ENCODE measurements at regions not wholly inside any gene's neighbourhood (a gene's known extent, or its start where the extent isn't known, plus 50 kb on each side); places are given as distances from the start of the nearest gene placed in this dataset.

GRCh38 chr20:37643400-37643799, 50.4 kb upstream of the CTNNBL1 start:
- DNase-seq = no peak

GRCh38 chr20:37642246-37642645, 51.6 kb upstream of the CTNNBL1 start:
- no peak for DNase-seq

DNA sequence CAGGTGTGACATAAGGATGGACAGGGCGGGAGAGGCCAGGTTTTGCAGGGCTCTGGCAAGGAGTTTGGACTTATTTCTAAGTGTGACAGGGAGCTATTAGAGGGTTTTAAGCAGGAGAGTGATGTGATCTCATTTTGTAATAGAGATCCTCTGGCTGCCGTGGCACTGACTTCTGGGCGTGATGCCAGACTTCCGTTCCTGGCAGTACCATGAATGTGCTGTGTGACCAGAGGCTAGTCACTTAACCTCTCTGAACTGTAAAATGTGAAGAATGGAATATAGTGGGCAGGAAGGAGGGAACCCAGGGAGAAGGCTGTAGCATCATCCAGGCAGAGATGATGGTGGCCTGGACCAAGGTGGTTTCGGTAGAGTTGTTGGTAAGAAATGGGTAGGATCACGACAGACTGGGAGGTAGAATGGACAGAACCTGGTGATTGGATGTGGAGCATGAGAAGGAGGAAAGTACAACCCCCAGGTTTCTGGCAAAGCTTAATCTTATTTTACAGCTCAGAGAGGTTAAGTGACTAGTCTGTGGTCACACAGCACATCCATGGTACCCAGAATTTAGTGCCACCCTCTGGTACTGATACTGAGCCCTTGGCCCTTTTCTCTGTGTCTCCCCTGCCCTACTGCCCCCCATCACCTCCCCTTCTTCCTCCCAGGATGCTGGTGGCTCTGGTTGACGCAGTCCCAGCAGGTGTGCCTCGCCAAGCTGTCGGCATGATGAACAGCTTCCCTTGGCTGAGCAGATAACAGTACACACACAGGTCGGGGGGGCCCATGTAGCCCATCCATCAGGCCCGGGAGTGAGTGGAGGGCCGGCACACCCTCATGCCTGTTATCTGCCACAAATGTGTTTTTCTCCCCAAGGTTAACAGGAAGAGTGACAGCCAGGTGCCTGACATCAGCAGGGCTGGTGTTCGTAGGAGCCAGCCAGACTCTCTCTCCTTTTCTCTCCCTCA, 52.9 kb upstream of the CTNNBL1 start:
- DNase-seq = no peak

DNA sequence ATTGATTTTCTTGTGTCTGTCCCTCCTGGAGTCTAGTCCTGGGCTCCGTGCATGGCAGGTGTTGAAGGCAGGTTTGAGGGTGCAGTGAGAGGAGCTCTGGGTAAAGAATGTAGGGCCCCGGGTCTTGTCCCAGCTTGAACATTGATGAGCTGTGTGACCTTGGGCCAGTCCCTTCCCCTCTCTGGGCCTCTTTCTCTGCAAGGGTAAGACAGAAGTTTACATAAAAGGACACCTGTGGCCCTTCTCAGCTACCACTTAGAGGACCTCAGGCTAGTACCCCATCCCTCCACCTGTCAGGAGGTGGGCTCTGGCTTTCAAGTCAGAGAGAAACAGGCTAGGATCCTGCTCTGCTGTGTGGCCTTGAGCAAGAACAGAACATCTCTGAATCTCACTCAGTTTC, 55.3 kb upstream of the CTNNBL1 start:
- DNase-seq = no peak

GRCh38 chr20:37636977-37637376, 56.9 kb upstream of the CTNNBL1 start:
- DNase-seq = no peak

GRCh38 chr20:37636212-37636975, 57.4 kb upstream of the CTNNBL1 start:
- DNase-seq = no peak

- DNase-seq = no peak
These were observed 62.8 kb upstream of the CTNNBL1 start for GRCh38 chr20:37630993-37631392.

DNA sequence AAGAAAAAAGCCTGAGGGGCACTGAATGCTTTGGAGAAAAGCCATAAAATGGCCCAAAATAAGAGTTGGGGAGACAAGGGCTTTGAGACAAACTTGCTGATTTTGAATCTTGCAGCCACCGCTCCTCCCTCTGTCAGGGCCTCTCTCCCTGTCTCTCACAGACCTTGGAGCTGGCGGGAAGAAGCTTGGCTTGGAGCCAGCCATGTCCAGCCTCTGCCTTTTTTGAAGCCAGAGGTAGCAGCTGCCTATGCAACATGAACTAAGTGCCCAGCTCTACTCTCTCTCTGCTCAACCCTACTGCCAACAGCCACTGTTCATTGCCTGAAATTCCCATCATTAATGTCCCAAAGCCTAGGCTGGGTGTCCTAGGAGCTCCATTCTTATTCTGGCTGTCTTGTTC, 63.7 kb upstream of the CTNNBL1 start:
- DNase-seq = no peak

DNA sequence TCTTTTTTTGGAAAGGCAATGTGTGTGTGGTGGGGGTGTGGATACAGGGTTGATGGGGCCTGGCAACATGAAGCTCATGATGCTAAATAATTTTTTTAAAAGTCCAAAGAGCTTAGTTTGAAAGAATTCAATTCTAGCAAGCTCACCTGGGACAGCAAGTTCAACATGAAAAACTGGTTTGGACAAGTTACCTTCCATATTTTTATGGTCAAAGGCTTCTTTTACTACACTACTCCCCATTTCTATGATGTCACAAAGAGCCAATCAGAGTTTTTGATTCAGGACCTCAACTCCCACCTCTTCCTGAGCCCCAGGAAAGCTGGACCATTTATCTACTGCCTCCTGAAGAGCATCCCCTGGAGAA, 66.1 kb upstream of the CTNNBL1 start:
- DNase-seq = no peak

DNA sequence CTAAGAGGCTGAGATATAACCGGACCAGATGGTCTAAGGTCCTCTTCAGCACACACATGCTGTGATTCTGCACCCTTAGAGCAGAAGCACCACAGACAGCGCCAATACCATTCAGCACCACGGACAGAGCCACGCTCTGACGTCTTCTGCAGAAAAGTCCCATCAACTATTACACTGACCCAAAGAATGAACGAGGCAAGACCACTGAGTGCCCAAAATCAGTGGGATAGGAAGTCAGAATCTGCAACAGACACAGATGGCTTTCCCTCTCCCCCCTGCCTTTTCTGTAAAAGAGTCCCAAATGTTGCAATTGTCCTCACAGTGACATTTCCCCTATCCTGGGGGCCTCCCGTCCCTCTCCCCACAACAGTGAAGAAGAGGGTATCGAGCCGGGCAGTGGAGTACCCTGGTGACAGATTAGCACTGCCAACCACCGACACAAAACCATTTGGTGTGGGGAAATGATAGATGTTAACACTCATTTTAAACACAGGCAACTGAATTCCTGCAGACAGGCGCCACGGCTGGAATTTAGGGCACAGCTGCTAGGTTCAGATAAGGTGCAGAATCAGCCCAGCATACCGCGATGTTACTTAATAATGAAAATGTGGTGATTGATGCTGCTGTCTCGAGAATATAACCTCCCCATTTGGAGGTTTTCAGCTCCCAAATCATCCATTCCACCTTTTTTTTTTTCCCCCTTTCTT, 66.6 kb upstream of the CTNNBL1 start:
- DNase-seq = peak; percentile 34

GRCh38 chr20:37624963-37625362, 68.9 kb upstream of the CTNNBL1 start:
- no peak for DNase-seq

DNA sequence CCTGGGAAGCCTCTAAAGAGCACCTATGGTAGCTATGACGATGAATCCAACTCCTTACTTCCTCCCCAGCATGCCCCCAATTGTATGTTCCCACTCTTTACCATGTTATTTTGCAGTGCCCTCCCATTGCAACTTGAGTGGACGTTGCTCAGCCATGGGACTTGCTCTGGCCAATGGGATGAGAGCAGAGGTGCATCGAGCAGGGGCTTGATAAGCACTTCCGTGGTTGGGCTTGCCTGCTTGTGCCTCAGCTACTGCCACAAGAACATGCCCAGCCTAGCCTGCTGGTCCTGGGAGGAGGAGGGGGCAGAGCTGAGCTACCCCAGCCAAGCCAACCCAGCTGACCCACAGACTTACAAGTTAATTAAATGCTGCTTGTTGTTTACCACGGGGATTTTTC, 71.1 kb upstream of the CTNNBL1 start:
- DNase-seq = no peak

DNA sequence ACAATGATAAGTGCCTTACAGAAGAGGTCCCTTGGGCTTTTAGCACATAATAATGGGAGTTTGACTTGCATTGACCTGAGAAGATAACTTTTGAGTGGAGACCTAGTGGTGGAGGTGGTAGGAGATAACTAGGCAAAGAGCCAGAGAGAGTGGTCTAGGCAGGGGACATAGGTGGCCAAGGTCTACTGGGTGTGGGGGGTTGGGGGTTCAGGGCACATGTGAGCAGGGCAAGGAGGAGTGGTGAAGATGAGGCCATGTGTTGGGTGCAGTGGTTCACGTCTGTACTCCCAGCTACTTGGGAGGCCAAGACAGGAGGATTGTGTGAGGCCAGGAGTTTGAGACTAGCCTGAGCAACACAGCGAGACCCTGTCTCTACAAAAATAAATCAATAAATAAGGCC, 74.3 kb upstream of the CTNNBL1 start:
- no peak for DNase-seq

GRCh38 chr20:37616110-37616425, 77.8 kb upstream of the CTNNBL1 start:
- DNase-seq = no peak

DNA sequence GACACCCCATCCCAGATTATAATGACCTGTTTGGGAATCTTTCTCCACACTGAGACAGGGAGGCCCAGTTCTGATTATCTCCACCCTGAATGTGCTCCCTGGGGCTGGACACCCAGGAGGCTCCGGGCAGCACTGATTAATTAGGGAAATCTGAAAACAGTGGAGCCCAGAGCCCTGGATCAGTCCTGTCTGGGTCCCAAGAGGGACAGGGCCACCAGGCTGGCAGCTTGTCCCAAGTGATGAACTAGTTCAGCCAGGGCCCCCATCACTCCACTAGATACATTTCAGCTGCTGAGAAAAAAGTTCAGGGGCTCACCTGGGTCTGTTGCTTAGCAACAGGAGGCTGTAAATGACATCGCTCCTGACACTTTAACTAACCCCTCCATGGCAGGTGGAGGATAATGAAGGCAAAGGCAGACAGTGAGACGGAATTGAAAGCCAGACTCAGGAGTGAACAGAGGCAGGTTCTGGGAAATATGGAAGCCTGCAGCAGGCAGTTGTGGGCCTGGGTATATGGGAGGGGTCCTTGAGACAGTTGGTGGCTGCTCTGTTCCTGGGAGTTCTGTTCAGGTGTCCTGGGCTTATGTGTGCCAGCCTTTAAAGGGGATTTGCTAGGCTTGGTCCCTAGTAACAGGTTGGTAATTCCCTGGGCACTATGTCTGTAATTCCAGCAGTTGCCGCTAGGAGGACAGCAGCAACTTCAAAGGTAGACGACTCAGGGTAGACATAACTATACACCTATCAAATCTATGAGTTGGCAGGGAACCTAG, 78.3 kb upstream of the CTNNBL1 start:
- DNase-seq = peak; percentile 15

DNA sequence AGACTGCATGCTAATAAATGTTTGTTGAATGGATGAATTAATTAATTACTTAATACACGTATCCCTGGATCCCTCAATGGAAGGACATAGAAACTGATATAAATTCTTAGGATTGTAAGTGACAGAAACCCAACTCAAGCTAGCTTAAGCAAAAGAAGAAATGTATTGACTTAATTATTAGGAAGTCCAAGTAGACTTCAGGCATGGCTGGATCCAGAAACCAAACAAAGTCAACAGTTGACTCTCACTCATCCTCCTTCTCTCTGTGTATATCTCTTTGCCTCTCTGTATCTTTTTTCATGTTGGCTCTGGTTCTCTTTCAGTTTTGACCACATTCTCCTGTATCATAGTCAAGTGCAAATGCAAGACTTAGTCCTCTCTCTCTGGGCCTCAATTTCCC, 82.0 kb upstream of the CTNNBL1 start:
- DNase-seq = no peak

- DNase-seq = no peak
These were observed 82.5 kb upstream of the CTNNBL1 start for GRCh38 chr20:37611346-37611745.

GRCh38 chr20:37610203-37610798, 82.6 kb upstream of the BLCAP start:
- DNase-seq = no peak

GRCh38 chr20:37602634-37603033, 75.0 kb upstream of the BLCAP start:
- DNase-seq = no peak

DNA sequence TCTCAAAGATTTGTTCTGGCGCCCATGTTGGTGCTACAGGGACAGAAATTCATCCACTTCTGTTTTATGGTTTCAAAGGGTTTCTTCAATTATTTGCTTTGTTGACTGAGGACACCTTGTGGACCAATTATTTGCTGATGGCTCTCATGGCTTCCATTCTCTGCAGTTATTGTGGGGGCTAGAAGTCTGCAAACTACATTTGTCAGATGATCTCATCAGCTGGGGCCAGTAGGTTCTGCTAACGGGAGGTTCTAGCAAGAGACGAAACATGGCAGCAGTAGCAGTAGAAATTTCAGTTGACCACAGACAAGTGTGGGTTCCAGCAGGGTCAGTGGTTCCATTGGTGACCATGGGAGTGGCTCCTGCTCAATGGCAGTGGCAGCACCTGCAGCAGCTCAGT, 72.8 kb upstream of the BLCAP start:
- no peak for DNase-seq

- DNase-seq = no peak
These were observed 71.1 kb upstream of the BLCAP start for GRCh38 chr20:37598575-37599342.

- no peak for DNase-seq
These were observed 70.4 kb upstream of the BLCAP start for GRCh38 chr20:37598100-37598543.

Data from inflammatory macrophage treated with lipopolysaccharide for 4 hours (primary cell).